Stomach (tissue), 8 donors: ENCODE measurements at regions not wholly inside any gene's neighbourhood (a gene's known extent, or its start where the extent isn't known, plus 50 kb on each side); places are given as distances from the start of the nearest gene placed in this dataset.

Experiments
- DNase-seq, 2 donors: peaks; one replicate each; pipeline versions ENCODE4 v3.0.0 to v3.0.0-alpha.2; 2013 to 2019
- H3K27ac ChIP-seq, 5 donors: fragments of 200-600 bp in 4 of 5; sonication (generic) in 4 of 5; one replicate each; pipeline ENCODE4 v1.5.1; 2013 to 2019; ENCODE audit warnings: mild to moderate bottlenecking in 1 of 5, moderate library complexity in 1 of 5
- H3K27me3 ChIP-seq, 3 donors: fragments of 200-600 bp; sonication (generic); one replicate each; pipeline ENCODE4 v1.5.1; 2017 to 2019; ENCODE audit warnings: mixed run types in 1 of 3
- H3K36me3 ChIP-seq, 4 donors: fragments of 200-600 bp; sonication (generic); 1 replicate in 3 of 4; 2 replicates in 1 of 4; pipeline ENCODE4 v1.5.1; 2016 to 2019
- H3K4me1 ChIP-seq, 4 donors: fragments of 200-600 bp; sonication (generic); one replicate each; pipeline ENCODE4 v1.5.1; 2016 to 2019
- H3K4me3 ChIP-seq, 4 donors: fragments of 200-600 bp; sonication (generic) in 3 of 4; one replicate each; pipeline ENCODE4 v1.5.1; 2016 to 2019; ENCODE audit warnings: mild to moderate bottlenecking in 1 of 4
- H3K9me3 ChIP-seq, 4 donors: fragments of 200-600 bp; sonication (generic); one replicate each; pipeline ENCODE4 v1.5.1; 2016 to 2019
- CTCF ChIP-seq, 7 experiments: fragments of 450-650 bp in 4 of 7; fragments of 200-600 bp in 3 of 7; sonication (generic) in 3 of 7; IDR thresholded peaks; one replicate each; pipeline ENCODE4 v1.5.1; 2016 to 2019; ENCODE audit warnings: antibody characterized with exemption in 7 of 7, control low read depth in 2 of 7, mild to moderate bottlenecking in 1 of 7
- EP300 ChIP-seq: sonication (generic); formaldehyde crosslinking; IDR thresholded peaks from one replicate; pipeline ENCODE4 v1.6.1; 2017; ENCODE audit warnings: antibody characterized with exemption
- POLR2A ChIP-seq, 4 donors: fragments of 450-650 bp; IDR thresholded peaks; one replicate each; pipeline ENCODE4 v1.6.1; 2016; ENCODE audit warnings: antibody characterized with exemption in 4 of 4, control low read depth in 2 of 4, mild to moderate bottlenecking in 1 of 4, moderate library complexity in 1 of 4
- POLR2AphosphoS5 ChIP-seq, 3 donors: sonication (generic); formaldehyde crosslinking; IDR thresholded peaks; one replicate each; pipeline ENCODE4 v1.6.1; 2016; ENCODE audit warnings: antibody characterized with exemption in 3 of 3
- WGBS, 5 donors: extraction: QIAGEN DNeasy Blood & Tissue Kit in 3 of 5; methylation state at CpG; one replicate each; pipeline versions ENCODE4 v1.1.5 to v1.1.7; 2013 to 2018; 5-methylcytosine and 5-hydroxymethylcytosine counted together
- intact Hi-C: fragments of 100-400 bp; cut with DNase I; formaldehyde crosslinking; loops from one replicate; pipeline ENCODE4 v1.15.1; 2023; ENCODE audit warnings: low total_unique reads
- donor health status: healthy with polysubstance abuse.
- donor health status: Bipolar disorder and iron deficiency.
- donor health status: healthy.

GRCh38 chr2:118523761-118524160 is 323.7 kb downstream of the EN1 start:
- no peaks in the 10 kb centered on the region for H3K4me1 ChIP-seq
- H3K36me3 ChIP-seq = no peaks in the 10 kb centered on the region
- H3K27me3 ChIP-seq = peaks cover 0 to 11% (median 0%) of the 10 kb centered on the region in 3 donors
- intact Hi-C loops = no loop called here
- peaks cover 0 to 36% (median 25%) of the 10 kb centered on the region in 4 donors for H3K9me3 ChIP-seq
- WGBS, 5 donors = 72 to 89% (median 81%) methylated on average over 3 of the region's 3 CpGs
- H3K4me3 ChIP-seq = no peak overlapping the region
- no peak overlapping the region for H3K27ac ChIP-seq
- TF ChIP-seq POLR2AphosphoS5 (IDR thresholded peaks at IDR 0.05) (no peak), EP300 (no peak), POLR2A (IDR thresholded peaks at IDR 0.05) (no peak), CTCF (IDR thresholded peaks at IDR 0.05) (no peak)
- DNase-seq = no peak

GRCh38 chr2:118521960-118522359 is 325.5 kb downstream of the EN1 start:
- intact Hi-C loops = no loop called here
- no peaks in the 10 kb centered on the region for H3K36me3 ChIP-seq
- H3K4me3 ChIP-seq = no peak overlapping the region
- H3K9me3 ChIP-seq = peaks cover 0 to 36% (median 25%) of the 10 kb centered on the region in 4 donors
- H3K4me1 ChIP-seq = no peaks in the 10 kb centered on the region
- peaks cover 0 to under 1% (median 0%) of the 10 kb centered on the region in 3 donors for H3K27me3 ChIP-seq
- TF ChIP-seq POLR2AphosphoS5 (IDR thresholded peaks at IDR 0.05) = no peak
- no peak for TF ChIP-seq POLR2A (IDR thresholded peaks at IDR 0.05)
- TF ChIP-seq CTCF (IDR thresholded peaks at IDR 0.05) = no peak
- TF ChIP-seq EP300 = no peak
- 49 to 72% (median 55%) methylated on average over 1 of the region's 1 CpG for WGBS, 5 donors
- H3K27ac ChIP-seq = no peak overlapping the region
- no peak for DNase-seq

GRCh38 chr2:118521272-118521671 is 326.2 kb downstream of the EN1 start:
- WGBS, 5 donors = 80 to 90% (median 86%) methylated on average over 3 of the region's 3 CpGs
- Histone ChIP-seq H3K27me3 (no peaks in the 10 kb centered on the region), H3K4me3 (no peak overlapping the region), H3K9me3 (peaks cover 0 to 36% (median 25%) of the 10 kb centered on the region in 4 donors), H3K27ac (no peak overlapping the region), H3K36me3 (no peaks in the 10 kb centered on the region), H3K4me1 (no peaks in the 10 kb centered on the region)
- DNase-seq = no peak
- intact Hi-C loops = no loop called here
- no peak for TF ChIP-seq EP300
- TF ChIP-seq CTCF (IDR thresholded peaks at IDR 0.05) = no peak
- TF ChIP-seq POLR2A (IDR thresholded peaks at IDR 0.05) = no peak

GRCh38 chr2:118520246-118520645 is 327.2 kb downstream of the EN1 start:
- no peak overlapping the region for H3K4me3 ChIP-seq
- H3K9me3 ChIP-seq = peaks cover 0 to 42% (median 26%) of the 10 kb centered on the region in 4 donors
- DNase-seq = no peak
- H3K27me3 ChIP-seq = no peaks in the 10 kb centered on the region
- no peaks in the 10 kb centered on the region for H3K36me3 ChIP-seq
- intact Hi-C loops = no loop called here
- 86 to 93% (median 91%) methylated on average over 4 of the region's 4 CpGs for whole genome bisulfite sequencing, 5 donors
- no peaks in the 10 kb centered on the region for H3K4me1 ChIP-seq
- TF ChIP-seq POLR2A (IDR thresholded peaks at IDR 0.05) = no peak
- no peak for TF ChIP-seq CTCF (IDR thresholded peaks at IDR 0.05)
- no peak for TF ChIP-seq EP300
- TF ChIP-seq POLR2AphosphoS5 (IDR thresholded peaks at IDR 0.05) = no peak
- H3K27ac ChIP-seq = no peak overlapping the region
